Smooth muscle cell (in vitro differentiated cells): ENCODE measurements at regions not wholly inside any gene's neighbourhood (a gene's known extent, or its start where the extent isn't known, plus 50 kb on each side); places are given as distances from the start of the nearest gene placed in this dataset.

Experiments used
- DNase-seq: peaks from one replicate; lab custom pipeline; 2025; ENCODE audit not compliant: unreplicated experiment; lab: John Stamatoyannopoulos, UW
- H2AFZ ChIP-seq: fragments of 200-600 bp; sonication (generic); 2 replicates; pipeline ENCODE4 v1.6.0; 2016; ENCODE audit warnings: antibody characterized with exemption, low read depth, mild to moderate bottlenecking
- H3F3A ChIP-seq: fragments of 200-600 bp; sonication (generic); 2 replicates; pipeline ENCODE4 v1.6.0; 2017; ENCODE audit warnings: antibody characterized with exemption, low read depth
- H3K27ac ChIP-seq: fragments of 200-600 bp; sonication (generic); 2 replicates; pipeline ENCODE4 v1.5.1; 2016; ENCODE audit warnings: low read depth, mild to moderate bottlenecking
- H3K27me3 ChIP-seq: fragments of 200-600 bp; sonication (generic); 2 replicates; pipeline ENCODE4 v1.6.1; 2016; ENCODE audit warnings: low read depth, mild to moderate bottlenecking
- H3K36me3 ChIP-seq: fragments of 200-600 bp; sonication (generic); 2 replicates; pipeline ENCODE4 v1.5.1; 2016; ENCODE audit warnings: low read depth
- H3K4me1 ChIP-seq: fragments of 200-600 bp; sonication (generic); 2 replicates; pipeline ENCODE4 v1.5.1; 2016; ENCODE audit warnings: low read depth
- H3K4me2 ChIP-seq: fragments of 200-600 bp; sonication (generic); 2 replicates; pipeline ENCODE4 v1.6.0; 2016; ENCODE audit warnings: mild to moderate bottlenecking
- H3K4me3 ChIP-seq: fragments of 200-600 bp; sonication (generic); 2 replicates; pipeline ENCODE4 v1.5.1; 2016; ENCODE audit warnings: mild to moderate bottlenecking
- H3K79me2 ChIP-seq: fragments of 200-600 bp; sonication (generic); 2 replicates; pipeline ENCODE4 v1.6.0; 2016; ENCODE audit warnings: low read depth, mild to moderate bottlenecking
- H3K9ac ChIP-seq: fragments of 200-600 bp; sonication (generic); 2 replicates; pipeline ENCODE4 v1.6.0; 2016; ENCODE audit warnings: low read depth
- H3K9me3 ChIP-seq: fragments of 200-600 bp; sonication (generic); replicated peaks from 2 replicates; pipeline ENCODE4 v1.5.1; 2016; ENCODE audit warnings: low read depth
- H4K20me1 ChIP-seq: fragments of 200-600 bp; sonication (generic); 2 replicates; pipeline ENCODE4 v1.6.0; 2016; ENCODE audit warnings: low read depth
- CTCF ChIP-seq: fragments of 200-600 bp; sonication (generic); IDR thresholded peaks from 2 replicates; pipeline ENCODE4 v1.5.1; 2017; ENCODE audit warnings: borderline replicate concordance, mild to moderate bottlenecking, antibody characterized with exemption; ENCODE audit not compliant: insufficient read depth, poor library complexity, severe bottlenecking
- WGBS: methylation state at CpG from one replicate; pipeline ENCODE4 v1.1.7; 2016; ENCODE audit warnings: low lambda C conversion rate; 5-methylcytosine and 5-hydroxymethylcytosine counted together

GRCh38 chr11:128266893-128267292, 320.5 kb downstream of the ETS1 start:
- no peak for DNase-seq
- no peaks in the 10 kb centered on the region for H3F3A ChIP-seq
- no peak overlapping the region for H3K4me3 ChIP-seq
- no peak overlapping the region for H3K9ac ChIP-seq
- no peak overlapping the region for H3K27ac ChIP-seq
- H3K9me3 ChIP-seq = no peaks in the 10 kb centered on the region
- no peaks in the 10 kb centered on the region for H3K4me1 ChIP-seq
- H3K36me3 ChIP-seq = no peaks in the 10 kb centered on the region
- no peak overlapping the region for H3K4me2 ChIP-seq
- H4K20me1 ChIP-seq = no peaks in the 10 kb centered on the region
- no peak overlapping the region for H2AFZ ChIP-seq
- no peak for TF ChIP-seq CTCF
- no peaks in the 10 kb centered on the region for H3K27me3 ChIP-seq
- whole genome bisulfite sequencing = 89% methylated on average over 2 of the region's 2 CpGs
- H3K79me2 ChIP-seq = no peaks in the 10 kb centered on the region

GRCh38 chr11:128262463-128263345, 324.7 kb downstream of the ETS1 start:
- Histone ChIP-seq H3K27me3 (no peaks in the 10 kb centered on the region), H3K4me3 (no peak overlapping the region), H4K20me1 (no peaks in the 10 kb centered on the region), H3K9me3 (no peaks in the 10 kb centered on the region), H3K4me1 (no peaks in the 10 kb centered on the region), H2AFZ (no peak overlapping the region), H3K36me3 (no peaks in the 10 kb centered on the region), H3K27ac (no peak overlapping the region), H3F3A (no peaks in the 10 kb centered on the region), H3K79me2 (no peaks in the 10 kb centered on the region), H3K4me2 (no peak overlapping the region), H3K9ac (no peak overlapping the region)
- WGBS = 78% methylated on average over 12 of the region's 12 CpGs
- TF ChIP-seq CTCF = no peak
- DNase-seq = no peak

- no peaks in the 10 kb centered on the region for H3K9me3 ChIP-seq
- H3F3A ChIP-seq = no peaks in the 10 kb centered on the region
- no peak overlapping the region for H3K9ac ChIP-seq
- no peak overlapping the region for H3K4me3 ChIP-seq
- no peak overlapping the region for H3K4me2 ChIP-seq
- no peak overlapping the region for H2AFZ ChIP-seq
- DNase-seq = no peak
- H3K27ac ChIP-seq = no peak overlapping the region
- no peaks in the 10 kb centered on the region for H3K27me3 ChIP-seq
- H3K79me2 ChIP-seq = no peaks in the 10 kb centered on the region
- H3K36me3 ChIP-seq = no peaks in the 10 kb centered on the region
- no peak for TF ChIP-seq CTCF
- H4K20me1 ChIP-seq = no peaks in the 10 kb centered on the region
- 82% methylated on average over 6 of the region's 6 CpGs for WGBS
- no peaks in the 10 kb centered on the region for H3K4me1 ChIP-seq
These were observed 326.3 kb downstream of the ETS1 start for GRCh38 chr11:128261011-128261421.

- H3K4me3 ChIP-seq = no peak overlapping the region
- no peaks in the 10 kb centered on the region for H4K20me1 ChIP-seq
- no peaks in the 10 kb centered on the region for H3K36me3 ChIP-seq
- no peaks in the 10 kb centered on the region for H3K9me3 ChIP-seq
- no peaks in the 10 kb centered on the region for H3K27me3 ChIP-seq
- 87% methylated on average over 3 of the region's 3 CpGs for WGBS
- no peak overlapping the region for H3K27ac ChIP-seq
- no peak overlapping the region for H3K9ac ChIP-seq
- TF ChIP-seq CTCF = no peak
- H2AFZ ChIP-seq = no peak overlapping the region
- H3F3A ChIP-seq = no peaks in the 10 kb centered on the region
- no peaks in the 10 kb centered on the region for H3K4me1 ChIP-seq
- no peak for DNase-seq
- H3K4me2 ChIP-seq = no peak overlapping the region
- H3K79me2 ChIP-seq = no peaks in the 10 kb centered on the region
These were observed 327.0 kb downstream of the ETS1 start for GRCh38 chr11:128260398-128260797.
